ENCODE measurements at regions not wholly inside any gene's neighbourhood (a gene's known extent, or its start where the extent isn't known, plus 50 kb on each side); places are given as distances from the start of the nearest gene placed in this dataset.

- DNase-seq: no peak
Observed at GRCh38 chr6:79864421-79864820, 82.9 kb downstream of the ELOVL4 start.

GRCh38 chr6:79864001-79864400 is 83.4 kb downstream of the ELOVL4 start:
- no peak for DNase-seq

GRCh38 chr6:79863566-79863965 is 83.8 kb downstream of the ELOVL4 start:
- no peak for DNase-seq

GRCh38 chr6:79862711-79863110 is 84.6 kb downstream of the ELOVL4 start:
- DNase-seq: no peak

- DNase-seq: no peak
Observed at GRCh38 chr6:79862126-79862525, 85.2 kb downstream of the ELOVL4 start.

GRCh38 chr6:79861023-79861422 is 86.3 kb downstream of the ELOVL4 start:
- no peak for DNase-seq

GRCh38 chr6:79847426-79847825 is 99.9 kb downstream of the ELOVL4 start:
- no peak for DNase-seq

- no peak for DNase-seq
Observed at GRCh38 chr6:79842376-79843040, 104.8 kb downstream of the ELOVL4 start.

GRCh38 chr6:79841577-79842375 is 105.6 kb downstream of the ELOVL4 start:
- no peak for DNase-seq

GRCh38 chr6:79838851-79839250 is 108.5 kb downstream of the ELOVL4 start:
- DNase-seq: no peak

GRCh38 chr6:79833964-79834284 is 113.4 kb downstream of the ELOVL4 start:
- DNase-seq: no peak

- no peak for DNase-seq
Observed at GRCh38 chr6:79833264-79833963, 113.9 kb downstream of the ELOVL4 start.

GRCh38 chr6:79832723-79833122 is 114.6 kb downstream of the ELOVL4 start:
- DNase-seq: no peak

GRCh38 chr6:79824202-79824601 is 123.2 kb downstream of the ELOVL4 start:
- DNase-seq: no peak

GRCh38 chr6:79821859-79822258 is 125.5 kb downstream of the ELOVL4 start:
- no peak for DNase-seq

GRCh38 chr6:79818471-79818870 is 128.9 kb downstream of the ELOVL4 start:
- no peak for DNase-seq

- DNase-seq: no peak
Observed at GRCh38 chr6:79814940-79815339, 132.4 kb downstream of the ELOVL4 start.

- peak in 48 of 56 donors; percentile 5 to 88 (median 38) for DNase-seq
Observed at GRCh38 chr6:79813854-79814709, 133.3 kb downstream of the ELOVL4 start.

GRCh38 chr6:79813143-79813850 is 134.1 kb downstream of the ELOVL4 start:
- DNase-seq: no peak

GRCh38 chr6:79812195-79812594 is 135.2 kb downstream of the ELOVL4 start:
- no peak for DNase-seq

GRCh38 chr6:79810871-79811270 is 136.5 kb downstream of the ELOVL4 start:
- DNase-seq: no peak

All from nucleus accumbens (tissue), 56 donors.